ENCODE measurements at regions not wholly inside any gene's neighbourhood (a gene's known extent, or its start where the extent isn't known, plus 50 kb on each side); places are given as distances from the start of the nearest gene placed in this dataset.

- H3K79me2 ChIP-seq (ENCODE audit: insufficient read depth, low read length): no peaks in the 10 kb centered on the region
- no peaks in the 10 kb centered on the region for H3K4me1 ChIP-seq (ENCODE audit: control insufficient read depth in 1 of 2, insufficient read depth in 2 of 2, low read length in 2 of 2)
- CTCF ChIA-PET: no interaction called here
- DNase-seq (ENCODE audit: low read depth, low spot score) (no peak), ATAC-seq (no peak)
- H3K36me3 ChIP-seq (ENCODE audit: control insufficient read depth in 1 of 2, insufficient read depth in 2 of 2, low read length in 2 of 2): no peaks in the 10 kb centered on the region
- H3K4me3 ChIP-seq (replicated peaks in 1 of 2; ENCODE audit: low read depth in 1 of 2, low read length in 2 of 2): no peak overlapping the region
- H3K9me3 ChIP-seq (ENCODE audit: control insufficient read depth in 1 of 2, insufficient read depth in 1 of 2, low read depth in 1 of 2, low read length in 2 of 2): no peaks in the 10 kb centered on the region
- H3K27me3 ChIP-seq (ENCODE audit: insufficient read depth, low read length): 0 out of 2 replicates have a peak, but pooled peaks cover 3% of the 10 kb centered on the region
- intact Hi-C loops (cut with micrococcal nuclease): no loop called here
- H3K9ac ChIP-seq (ENCODE audit: low read length): no peak overlapping the region
- no peaks in the 10 kb centered on the region for H4K20me1 ChIP-seq (ENCODE audit: insufficient read depth)
- no peak overlapping the region for H2AFZ ChIP-seq (ENCODE audit: low read depth, low read length, poor library complexity, severe bottlenecking)
- no TSS peak for BruUV-seq (replicated peaks)
- TF ChIP-seq JUND (IDR thresholded peaks at IDR 0.05): no peak
- TF ChIP-seq SIN3A (IDR thresholded peaks at IDR 0.05; ENCODE audit: low read depth): no peak
- no peak for TF ChIP-seq POLR2A (IDR thresholded peaks at IDR 0.05; ENCODE audit: borderline replicate concordance, extremely low read depth, insufficient read depth, insufficient read length)
- TF ChIP-seq CEBPB (IDR thresholded peaks at IDR 0.05; ENCODE audit: low read depth): no peak
- no peak for TF ChIP-seq RAD21 (IDR thresholded peaks at IDR 0.05; ENCODE audit: low read depth)
- no peak for TF ChIP-seq ELF1 (IDR thresholded peaks at IDR 0.05; ENCODE audit: borderline replicate concordance, low read depth)
- TF ChIP-seq ZFX (IDR thresholded peaks at IDR 0.05): no peak
- no peak for TF ChIP-seq SP1 (IDR thresholded peaks at IDR 0.05; ENCODE audit: low read depth)
- TF ChIP-seq SRF (IDR thresholded peaks at IDR 0.05; ENCODE audit: low read depth): no peak
- no peak for TF ChIP-seq ATF3 (IDR thresholded peaks at IDR 0.05)
- no peak for TF ChIP-seq EZH2 (IDR thresholded peaks at IDR 0.05)
- TF ChIP-seq ZBTB33 (IDR thresholded peaks at IDR 0.05; ENCODE audit: extremely low read depth, insufficient replicate concordance, low read length): no peak
- TF ChIP-seq MAX (IDR thresholded peaks at IDR 0.05): no peak
- TF ChIP-seq TCF7L2 (IDR thresholded peaks at IDR 0.05; ENCODE audit: borderline replicate concordance, extremely low read depth, insufficient read depth, insufficient read length): no peak
- TF ChIP-seq FOSL1 (IDR thresholded peaks at IDR 0.05; ENCODE audit: low read depth): no peak
- no peak overlapping the region for H3K27ac ChIP-seq (ENCODE audit: low read depth, low read length)
- H3K4me2 ChIP-seq (ENCODE audit: low read length): no peak overlapping the region
- RAD21 ChIA-PET (ENCODE audit: low non-redundant PET in 1 of 2, low total read pairs in 2 of 2, uncharacterized antibody in 2 of 2, unreplicated experiment in 2 of 2): no interaction called here
- H3K9me2 ChIP-seq (ENCODE audit: insufficient read depth): no peaks in the 10 kb centered on the region
- POLR2A ChIA-PET: no interaction called here
Observed at GRCh38 chrX:39453889-39454621, 643.7 kb downstream of the BCOR start.

All from HCT116 (cell line).